ENCODE measurements at regions not wholly inside any gene's neighbourhood (a gene's known extent, or its start where the extent isn't known, plus 50 kb on each side); places are given as distances from the start of the nearest gene placed in this dataset.
A peak's percentile ranks its signal among the peaks of the same experiment; 100 is the strongest.

DNA sequence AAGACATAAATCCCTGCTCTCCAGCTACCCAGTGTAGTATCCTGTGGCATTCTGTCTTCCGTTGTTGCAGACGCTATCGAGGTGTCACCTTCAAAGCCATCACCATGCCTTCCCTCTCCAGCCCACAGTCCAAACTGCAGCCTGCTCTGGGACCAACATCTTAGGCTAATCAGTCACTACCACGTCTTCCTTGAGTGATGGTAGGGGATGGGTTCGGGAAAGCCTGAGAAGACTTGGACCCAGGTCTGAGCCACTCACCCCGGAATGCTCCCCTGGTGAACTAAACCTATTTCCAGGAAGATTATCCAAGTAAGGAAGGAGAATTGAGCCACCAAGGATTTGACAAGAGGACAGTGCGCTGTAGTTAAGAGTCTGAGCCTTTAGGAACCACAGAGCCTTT is 52.9 kb upstream of the IRX1 start:
- Mint-ChIP-seq H3K9me3 (peaks cover 0 to 6% of the 10 kb centered on the region in 2 donors), H3K27ac (peak overlapping the region in 1 of 2 donors; percentile 12)
- no peak for ATAC-seq

DNA sequence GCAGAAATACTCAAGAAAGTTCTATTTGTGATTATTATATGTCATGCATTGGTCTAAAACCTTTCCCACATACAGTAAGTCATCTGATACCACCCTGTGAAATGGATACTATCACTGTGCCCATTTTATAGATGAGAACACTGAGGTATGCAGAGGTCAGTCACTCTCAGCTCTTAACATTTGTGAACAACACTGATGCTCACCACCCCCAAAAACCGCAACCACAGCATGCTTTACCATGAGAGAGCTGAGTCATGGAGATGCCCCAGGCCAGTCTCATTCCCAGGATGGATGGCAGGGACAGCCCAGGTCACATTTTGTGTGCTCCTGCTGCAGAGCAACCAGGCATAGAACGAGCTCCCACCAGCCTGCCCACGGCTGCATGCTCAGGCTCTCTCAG is 53.5 kb upstream of the IRX1 start:
- DNase-seq (no peak), ATAC-seq (no peak)
- H3K9me3 Mint-ChIP-seq, result peaks cover 0 to 1% of the 10 kb centered on the region in 2 donors
- H3K4me3 Mint-ChIP-seq, result no peak overlapping the region
- H3K4me1 Mint-ChIP-seq, result no peaks in the 10 kb centered on the region
- no peaks in the 10 kb centered on the region for H3K27me3 Mint-ChIP-seq
- peak overlapping the region in 1 of 2 donors; percentile 77 for H3K27ac Mint-ChIP-seq

More for the DNA sequence above, 52.9 kb upstream of the IRX1 start:
- no peak for DNase-seq
- Mint-ChIP-seq H3K4me1 (no peaks in the 10 kb centered on the region), H3K27me3 (no peaks in the 10 kb centered on the region), H3K4me3 (no peak overlapping the region)

DNA sequence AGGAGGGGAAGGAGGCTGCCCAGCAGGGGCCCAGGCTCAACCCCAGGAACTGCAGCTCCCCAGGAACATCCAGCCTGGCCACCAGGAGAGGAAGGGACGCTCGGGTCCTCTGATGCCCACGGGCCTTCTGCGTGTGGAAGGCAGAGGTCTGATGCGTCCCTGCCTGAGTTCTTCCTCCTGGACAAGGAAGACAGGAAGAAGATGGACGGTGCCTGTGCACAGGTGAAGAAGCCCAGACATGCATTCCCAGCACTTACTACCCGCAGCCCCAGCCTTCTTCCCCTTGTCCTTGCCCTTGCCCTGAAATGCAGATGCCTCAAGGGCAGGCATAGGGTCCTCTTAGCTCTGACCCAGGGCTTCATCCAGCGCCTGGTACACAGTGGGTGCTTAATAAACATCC is 56.7 kb upstream of the IRX1 start:
- ATAC-seq (no peak), DNase-seq (no peak)
- Mint-ChIP-seq H3K4me1 (no peaks in the 10 kb centered on the region), H3K4me3 (no peak overlapping the region), H3K27ac (no peak overlapping the region), H3K9me3 (peaks cover 4 to 5% of the 10 kb centered on the region in 2 donors), H3K27me3 (no peaks in the 10 kb centered on the region)

DNA sequence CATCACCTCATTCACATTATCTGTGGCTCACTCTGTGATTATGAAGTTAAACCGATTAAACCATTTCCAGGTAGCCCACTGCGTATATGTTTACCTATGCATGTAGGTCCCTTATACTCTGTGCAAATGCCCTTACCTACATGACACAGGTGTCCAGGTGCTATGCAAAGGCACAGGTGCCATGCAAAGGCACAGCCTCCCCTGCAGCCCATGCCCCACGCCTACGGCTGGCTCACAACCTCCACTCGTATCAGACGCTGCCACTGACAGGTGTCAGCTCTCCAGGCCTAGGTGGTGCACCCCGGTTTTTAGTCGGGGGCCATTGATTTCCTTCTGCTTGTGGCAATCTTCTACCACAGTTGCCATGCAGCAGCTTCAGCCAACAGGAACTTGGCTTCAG is 57.7 kb upstream of the IRX1 start:
- no peak for ATAC-seq
- H3K4me1 Mint-ChIP-seq, result no peaks in the 10 kb centered on the region
- H3K9me3 Mint-ChIP-seq, result peaks cover 8 to 10% of the 10 kb centered on the region in 2 donors
- no peak overlapping the region for H3K27ac Mint-ChIP-seq
- H3K4me3 Mint-ChIP-seq, result no peak overlapping the region
- DNase-seq, result no peak
- no peaks in the 10 kb centered on the region for H3K27me3 Mint-ChIP-seq

DNA sequence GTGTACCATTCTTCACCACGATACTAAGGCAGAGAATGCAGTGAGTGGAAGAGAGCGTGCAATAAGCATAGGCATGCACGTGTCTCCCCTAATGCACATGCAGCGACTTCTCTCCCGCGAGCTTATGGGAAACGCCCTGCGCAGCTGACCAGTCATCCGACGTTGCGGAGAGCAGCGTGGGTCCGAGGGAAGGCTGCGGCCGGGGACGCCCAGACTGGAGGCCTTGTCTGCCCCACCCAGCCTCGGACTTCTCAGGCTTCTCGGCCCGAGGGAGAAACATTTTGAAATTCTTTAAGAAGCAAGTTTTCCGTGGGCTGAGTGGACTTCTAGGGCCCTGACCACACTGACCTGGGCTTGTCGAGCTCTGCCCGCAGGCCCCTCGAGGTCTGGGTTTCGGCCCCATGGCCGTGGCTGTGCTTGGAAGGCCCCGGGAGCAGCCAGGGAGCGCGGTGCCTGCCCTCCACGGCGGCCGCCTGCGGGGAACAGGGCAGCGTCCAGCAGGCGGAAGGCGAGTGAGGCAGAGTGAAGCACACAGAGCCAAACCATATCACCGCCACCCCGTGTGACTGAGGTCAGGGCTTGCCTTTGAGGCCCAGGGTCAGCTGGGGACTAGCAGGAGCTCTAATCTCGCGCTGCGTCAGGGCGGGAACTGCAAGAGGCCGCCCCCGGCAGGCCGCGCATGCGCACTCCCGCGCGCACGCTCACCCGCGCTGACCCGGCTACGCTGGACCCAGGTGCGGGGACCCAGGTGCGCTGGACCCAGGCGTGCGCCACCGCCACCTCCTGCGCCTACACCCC is 60.0 kb upstream of the IRX1 start:
- no peak overlapping the region for H3K4me3 Mint-ChIP-seq
- DNase-seq (no peak), ATAC-seq (peak; percentile 69)
- no peaks in the 10 kb centered on the region for H3K27me3 Mint-ChIP-seq
- H3K27ac Mint-ChIP-seq, result no peak overlapping the region
- H3K4me1 Mint-ChIP-seq, result no peaks in the 10 kb centered on the region
- H3K9me3 Mint-ChIP-seq, result peaks cover 8 to 10% of the 10 kb centered on the region in 2 donors

DNA sequence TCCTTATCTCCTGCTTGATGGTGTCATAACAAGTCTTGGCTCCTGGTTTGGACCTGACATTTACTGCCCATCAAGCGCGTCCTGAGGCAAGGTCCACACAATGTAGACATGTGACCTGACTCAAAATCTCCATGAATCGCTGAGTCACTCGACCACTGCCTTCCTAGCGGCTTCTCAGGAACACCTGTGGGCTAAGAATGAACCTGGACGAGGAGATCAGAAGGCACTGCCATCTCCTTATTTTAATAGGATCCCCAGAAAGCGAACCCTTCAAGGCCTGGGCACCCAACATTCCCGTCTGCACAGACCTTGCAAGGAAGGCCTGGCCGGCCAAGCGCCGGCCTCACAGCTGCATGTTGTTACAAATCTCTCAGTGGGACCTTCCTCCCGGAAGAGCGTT is 60.6 kb upstream of the IRX1 start:
- Mint-ChIP-seq H3K27ac (no peak overlapping the region), H3K27me3 (no peaks in the 10 kb centered on the region), H3K9me3 (peaks cover 8 to 10% of the 10 kb centered on the region in 2 donors), H3K4me1 (no peaks in the 10 kb centered on the region), H3K4me3 (no peak overlapping the region)
- ATAC-seq, result no peak
- DNase-seq, result no peak

DNA sequence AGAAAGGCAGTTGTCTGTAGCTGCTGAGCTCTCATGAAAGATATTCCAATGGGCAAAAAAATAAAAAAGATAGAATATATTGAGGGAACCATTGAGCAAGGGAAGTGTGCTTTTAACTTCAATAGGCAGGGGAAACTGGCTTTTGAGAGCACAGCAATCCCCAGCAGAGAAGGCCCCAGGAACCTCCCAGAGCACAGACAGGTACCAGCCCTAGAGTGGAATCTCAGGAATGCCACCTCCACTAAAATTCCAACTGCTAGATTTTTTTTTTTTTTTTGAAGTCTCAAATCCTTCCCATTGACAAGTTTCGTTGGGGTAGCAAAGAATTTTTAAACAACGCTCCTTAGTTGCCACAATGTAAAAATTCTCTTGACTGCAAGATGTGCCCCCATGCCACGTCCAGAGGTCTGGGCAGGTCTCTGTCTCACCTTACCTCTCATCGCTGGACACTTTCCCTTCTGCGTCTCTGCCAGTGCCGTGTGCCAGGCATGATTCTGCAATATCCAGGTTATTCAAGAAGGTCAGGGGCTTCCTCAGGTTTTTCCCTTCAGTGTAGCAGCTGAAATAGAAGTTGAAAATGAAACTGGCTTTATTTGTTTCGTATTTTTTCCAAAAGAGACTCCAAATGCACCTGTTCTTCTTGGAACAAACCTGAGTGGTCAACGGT is 64.2 kb upstream of the IRX1 start:
- ATAC-seq, result no peak

DNA sequence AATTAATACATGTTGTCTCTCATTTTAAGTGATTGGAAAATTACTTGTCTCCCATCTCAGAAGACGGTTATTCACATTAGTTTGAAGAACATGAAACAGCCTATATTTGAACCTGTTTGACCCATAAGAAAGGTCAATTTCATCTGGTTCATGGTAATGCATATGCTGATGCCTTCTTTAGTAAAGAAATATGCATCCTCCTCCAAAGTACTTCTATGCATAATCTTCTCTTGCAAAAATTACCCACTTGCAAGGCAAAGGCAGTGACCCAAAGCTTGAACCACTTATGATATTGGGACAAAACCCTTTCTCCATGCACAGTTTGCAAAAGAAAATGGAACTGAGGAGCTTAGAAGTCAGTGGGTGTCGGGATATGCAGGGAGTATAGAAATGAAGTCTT is 65.4 kb upstream of the IRX1 start:
- Mint-ChIP-seq H3K27ac (no peak overlapping the region), H3K4me1 (no peaks in the 10 kb centered on the region), H3K27me3 (no peaks in the 10 kb centered on the region), H3K4me3 (no peak overlapping the region), H3K9me3 (peaks cover 17 to 18% of the 10 kb centered on the region in 2 donors)
- DNase-seq (no peak), ATAC-seq (no peak)

More for the DNA sequence above, 64.2 kb upstream of the IRX1 start:
- Mint-ChIP-seq H3K27ac (no peak overlapping the region), H3K4me3 (no peak overlapping the region), H3K4me1 (no peaks in the 10 kb centered on the region), H3K27me3 (no peaks in the 10 kb centered on the region), H3K9me3 (peaks cover 10 to 12% of the 10 kb centered on the region in 2 donors)
- no peak for DNase-seq

DNA sequence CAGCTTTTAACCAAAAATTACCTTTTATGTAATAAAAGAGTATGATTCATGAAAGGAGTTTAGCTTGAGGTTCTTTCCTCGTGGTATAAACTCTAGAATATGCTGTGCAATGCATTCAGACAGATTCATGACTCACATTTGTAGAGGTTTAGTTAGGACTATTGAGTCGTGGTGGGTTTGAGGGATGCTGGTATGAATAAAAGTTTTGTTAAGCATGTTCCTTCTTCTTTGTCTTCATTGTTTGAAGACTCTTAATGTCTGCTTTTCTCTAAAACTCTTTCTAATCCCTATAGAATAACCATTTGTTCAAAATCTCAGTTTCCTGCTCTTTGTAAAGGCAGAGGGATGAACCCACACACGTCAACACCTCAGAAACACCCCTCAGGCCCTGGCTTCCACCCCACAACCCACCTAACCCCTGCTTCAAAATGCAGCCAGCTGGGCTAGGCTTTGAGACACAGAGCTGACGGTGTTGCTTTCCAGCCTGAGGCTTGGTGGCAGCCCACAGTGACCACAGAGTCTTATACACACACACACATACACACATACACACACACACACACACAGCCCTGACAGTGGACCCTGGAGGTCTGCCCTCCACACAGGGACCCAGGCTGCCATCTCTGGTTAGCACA is 69.0 kb upstream of the IRX1 start:
- Mint-ChIP-seq H3K27me3 (no peaks in the 10 kb centered on the region), H3K4me1 (no peaks in the 10 kb centered on the region), H3K27ac (no peak overlapping the region), H3K9me3 (peaks cover 27 to 33% of the 10 kb centered on the region in 2 donors), H3K4me3 (no peak overlapping the region)
- DNase-seq (no peak), ATAC-seq (no peak)

DNA sequence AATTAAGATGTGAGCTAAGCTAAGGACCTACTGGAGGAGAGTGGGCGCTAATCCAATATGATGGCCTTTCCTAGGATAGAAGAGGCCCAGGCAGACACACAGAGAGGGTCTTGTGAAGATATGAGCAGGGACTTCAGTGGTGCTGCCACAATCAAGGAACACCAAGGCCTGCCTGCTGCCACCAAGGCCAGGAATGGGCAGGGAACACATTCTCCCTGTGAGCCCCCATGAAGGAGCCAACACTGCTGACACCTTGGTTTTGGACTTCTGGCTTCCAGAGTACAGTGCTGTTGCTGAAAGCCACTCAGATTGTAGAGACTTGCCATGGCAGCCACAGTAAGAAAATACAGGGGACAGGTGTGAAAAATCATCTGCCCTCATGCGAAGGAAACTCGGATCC is 73.1 kb upstream of the IRX1 start:
- no peak for ATAC-seq
- no peak overlapping the region for H3K4me3 Mint-ChIP-seq
- no peaks in the 10 kb centered on the region for H3K4me1 Mint-ChIP-seq
- DNase-seq, result no peak
- no peak overlapping the region for H3K27ac Mint-ChIP-seq
- peaks cover 23 to 33% of the 10 kb centered on the region in 2 donors for H3K9me3 Mint-ChIP-seq
- no peaks in the 10 kb centered on the region for H3K27me3 Mint-ChIP-seq

DNA sequence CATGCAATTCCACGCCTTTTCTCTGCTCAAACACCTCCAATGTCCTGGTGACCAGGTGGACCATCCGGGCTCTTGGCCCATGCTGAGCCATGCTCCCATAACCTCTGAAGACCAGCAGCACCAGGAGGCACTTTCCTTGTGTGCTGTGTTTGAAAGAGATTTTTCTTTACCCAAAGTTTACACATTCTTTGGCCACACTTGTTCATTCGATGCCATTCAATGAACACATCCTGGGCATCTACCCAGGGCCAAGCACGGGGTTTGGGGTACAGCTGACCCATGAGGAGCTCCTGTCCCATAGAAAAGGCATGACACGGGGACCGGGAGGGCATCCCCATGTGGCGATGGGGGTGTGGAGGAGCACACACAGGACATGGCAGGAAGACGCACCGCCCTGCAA is 77.1 kb upstream of the IRX1 start:
- no peak overlapping the region for H3K27ac Mint-ChIP-seq
- no peaks in the 10 kb centered on the region for H3K27me3 Mint-ChIP-seq
- no peaks in the 10 kb centered on the region for H3K4me1 Mint-ChIP-seq
- ATAC-seq (no peak), DNase-seq (no peak)
- peaks cover 7 to 10% of the 10 kb centered on the region in 2 donors for H3K9me3 Mint-ChIP-seq
- H3K4me3 Mint-ChIP-seq, result no peak overlapping the region

DNA sequence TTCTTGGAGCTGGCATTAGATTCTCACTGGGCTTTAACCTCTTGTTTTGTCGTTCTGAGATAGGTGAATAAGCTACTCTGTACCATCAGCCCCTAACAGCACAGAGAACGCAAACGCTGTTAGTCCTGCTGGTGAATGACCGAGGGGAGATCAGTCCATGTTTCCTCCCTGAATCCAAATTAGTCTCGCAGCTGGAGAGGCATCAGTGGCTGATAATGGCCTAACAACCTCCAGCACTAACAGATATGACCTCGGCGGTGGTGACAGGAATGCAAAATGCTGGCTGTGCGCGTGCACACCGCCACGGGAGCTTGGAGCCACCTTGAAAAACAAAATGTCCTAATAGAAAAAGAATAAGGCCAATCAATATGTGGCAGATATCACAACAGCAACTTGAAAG is 77.6 kb upstream of the IRX1 start:
- Mint-ChIP-seq H3K27me3 (no peaks in the 10 kb centered on the region), H3K4me3 (no peak overlapping the region), H3K27ac (no peak overlapping the region), H3K4me1 (no peaks in the 10 kb centered on the region), H3K9me3 (peaks cover 3 to 4% of the 10 kb centered on the region in 2 donors)
- ATAC-seq (no peak), DNase-seq (no peak)

DNA sequence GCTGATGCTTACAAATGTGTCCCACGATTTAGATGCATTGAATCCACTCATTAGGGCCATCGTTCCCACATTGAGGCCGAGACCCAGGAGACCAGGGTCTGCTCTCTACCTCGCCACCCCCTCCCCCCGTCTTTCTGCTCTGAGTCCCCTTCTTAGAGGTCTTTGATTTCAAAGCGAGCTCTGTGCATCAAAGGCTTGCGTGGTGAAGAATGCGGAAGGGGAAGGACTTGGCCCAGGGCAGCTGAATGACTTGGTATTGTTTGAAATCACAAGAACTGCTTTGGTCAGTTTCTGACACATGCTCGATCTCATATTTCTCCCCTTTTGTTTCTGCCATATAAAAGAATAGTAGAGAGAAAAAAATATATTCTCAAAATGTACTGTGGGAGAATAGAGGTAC is 78.3 kb upstream of the IRX1 start:
- Mint-ChIP-seq H3K27me3 (no peaks in the 10 kb centered on the region), H3K4me1 (no peaks in the 10 kb centered on the region), H3K9me3 (no peaks in the 10 kb centered on the region), H3K27ac (no peak overlapping the region), H3K4me3 (no peak overlapping the region)
- DNase-seq (no peak), ATAC-seq (no peak)

DNA sequence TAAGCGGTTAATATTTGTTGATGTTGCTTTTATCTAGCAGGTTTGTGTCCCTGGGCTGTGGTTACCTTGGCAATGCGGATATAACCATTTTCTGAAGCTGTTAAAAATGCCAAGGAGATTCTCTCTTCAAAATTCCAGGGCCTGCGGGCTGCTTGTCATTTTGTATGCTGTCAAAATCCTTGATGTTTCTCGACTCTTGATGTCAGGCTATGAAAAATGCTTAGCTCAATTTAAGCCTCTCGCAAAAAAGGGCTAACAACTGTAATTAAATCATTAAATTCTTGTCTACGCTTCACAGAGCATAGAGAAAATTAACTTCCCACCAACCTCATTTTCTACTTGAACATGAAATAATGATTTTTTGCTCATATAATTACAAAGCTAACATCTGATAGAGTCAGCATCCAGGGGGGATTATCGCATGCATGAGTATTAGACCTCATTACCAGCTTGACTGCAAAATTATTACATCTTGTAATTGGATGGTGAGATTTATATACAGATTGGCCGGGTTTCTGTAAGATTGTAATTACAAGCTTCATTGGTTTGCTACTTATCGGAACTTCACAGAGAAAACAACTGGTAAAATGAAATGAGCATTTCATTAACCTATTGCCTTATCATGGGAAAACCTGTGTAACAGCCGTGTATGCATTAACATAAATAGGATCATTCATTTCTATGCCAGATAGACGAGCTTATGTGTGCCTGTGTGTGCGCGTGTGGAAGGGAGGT is 83.1 kb upstream of the IRX1 start:
- H3K4me3 Mint-ChIP-seq, result no peak overlapping the region
- peaks cover 0 to 25% of the 10 kb centered on the region in 2 donors for H3K9me3 Mint-ChIP-seq
- ATAC-seq, result no peak
- DNase-seq, result no peak
- H3K27me3 Mint-ChIP-seq, result no peaks in the 10 kb centered on the region
- H3K4me1 Mint-ChIP-seq, result no peaks in the 10 kb centered on the region
- H3K27ac Mint-ChIP-seq, result no peak overlapping the region

DNA sequence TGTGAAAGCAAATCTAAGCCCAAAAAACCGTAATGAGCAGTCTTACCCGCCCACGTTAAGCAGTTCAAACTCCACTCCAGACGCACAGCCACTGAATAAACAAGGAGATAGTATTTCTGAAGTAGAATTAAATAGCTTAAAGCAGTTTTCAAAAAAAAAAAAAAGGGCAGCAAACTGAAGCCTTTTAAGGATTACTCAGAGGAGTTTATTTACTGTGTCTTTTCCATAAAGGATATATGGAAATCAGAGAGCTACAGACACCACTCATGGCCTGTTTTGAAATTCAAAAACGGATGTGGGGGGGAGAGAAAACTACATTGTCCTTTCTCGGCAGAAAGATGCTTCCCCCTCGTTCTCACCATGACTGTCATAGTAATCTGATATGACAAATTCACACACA is 83.7 kb upstream of the IRX1 start:
- no peaks in the 10 kb centered on the region for H3K27me3 Mint-ChIP-seq
- no peak for DNase-seq

More for the DNA sequence above, 83.7 kb upstream of the IRX1 start:
- peaks cover 0 to 25% of the 10 kb centered on the region in 2 donors for H3K9me3 Mint-ChIP-seq
- no peak overlapping the region for H3K4me3 Mint-ChIP-seq
- no peak for ATAC-seq
- no peaks in the 10 kb centered on the region for H3K4me1 Mint-ChIP-seq
- no peak overlapping the region for H3K27ac Mint-ChIP-seq

Measured in stimulated activated naive CD8-positive, alpha-beta T cell treated with anti-CD3 and anti-CD28 coated beads, Interleukin-15, amount 100 ng/mL, for 72 hours (primary cell).